ENCODE measurements at regions not wholly inside any gene's neighbourhood (a gene's known extent, or its start where the extent isn't known, plus 50 kb on each side); places are given as distances from the start of the nearest gene placed in this dataset.

GRCh38 chr14:76696791-76697190 lies 64.5 kb upstream of the VASH1 start:
- TF ChIP-seq CTCF (conservative IDR thresholded peaks at IDR 0.05) = no peak
- no peak for TF ChIP-seq EZH2 (IDR thresholded peaks at IDR 0.05; ENCODE audit: low read depth)

Data from PC-9 (cell line).